GM12892 (cell line): ENCODE measurements at regions not wholly inside any gene's neighbourhood (a gene's known extent, or its start where the extent isn't known, plus 50 kb on each side); places are given as distances from the start of the nearest gene placed in this dataset.

Source experiments
- DNase-seq: peaks from one replicate; pipeline ENCODE4 v3.0.0; 2011; ENCODE audit not compliant: insufficient read length
- FAIRE-seq: peaks from 2 replicates; lab custom pipeline; 2011; peaks lifted over from hg19 to GRCh38; lab: Jason Lieb, UNC
- POLR2A ChIP-seq: IDR thresholded peaks from 2 replicates; pipeline ENCODE4 v1.6.1; 2011; ENCODE audit warnings: low read depth, low read length, control low read depth
- POLR2AphosphoS5 ChIP-seq: IDR thresholded peaks from 2 replicates; pipeline ENCODE4 v1.6.1; 2011; ENCODE audit warnings: low read depth, low read length, control low read depth
- TAF1 ChIP-seq: IDR thresholded peaks from 2 replicates; pipeline ENCODE4 v1.6.1; 2011; ENCODE audit warnings: low read depth, mild to moderate bottlenecking, control low read depth, low read length, borderline replicate concordance

- FAIRE-seq, result no peak
- no peak for DNase-seq
- TF ChIP-seq POLR2A, result no peak
- TF ChIP-seq POLR2AphosphoS5, result no peak
- TF ChIP-seq TAF1, result no peak
These were observed 459.7 kb downstream of the SOX9 start for GRCh38 chr17:72580321-72581127.

DNA sequence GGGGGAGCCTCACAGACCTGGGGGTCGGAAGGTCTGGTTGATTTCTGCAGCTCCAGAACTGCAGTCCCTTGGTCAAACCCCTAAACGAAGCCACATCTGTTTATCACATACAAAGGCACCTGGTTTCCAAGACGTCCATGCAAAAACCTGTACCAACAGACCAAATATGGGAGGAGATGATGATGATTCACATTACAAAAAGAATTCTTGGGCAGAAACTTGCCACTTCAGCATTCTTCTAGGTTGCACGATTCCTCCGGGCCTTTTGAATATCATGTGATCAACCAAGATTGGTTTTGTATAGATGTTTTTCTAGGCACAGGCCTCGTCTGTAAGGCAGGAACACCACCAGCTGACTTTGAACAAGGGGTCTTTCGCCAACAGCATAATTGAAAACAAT, 466.3 kb downstream of the SOX9 start:
- DNase-seq (no peak), FAIRE-seq (no peak)
- TF ChIP-seq POLR2AphosphoS5, result no peak
- no peak for TF ChIP-seq TAF1
- no peak for TF ChIP-seq POLR2A

- DNase-seq (no peak), FAIRE-seq (no peak)
These were observed 467.1 kb downstream of the SOX9 start for GRCh38 chr17:72587773-72588511.

DNA sequence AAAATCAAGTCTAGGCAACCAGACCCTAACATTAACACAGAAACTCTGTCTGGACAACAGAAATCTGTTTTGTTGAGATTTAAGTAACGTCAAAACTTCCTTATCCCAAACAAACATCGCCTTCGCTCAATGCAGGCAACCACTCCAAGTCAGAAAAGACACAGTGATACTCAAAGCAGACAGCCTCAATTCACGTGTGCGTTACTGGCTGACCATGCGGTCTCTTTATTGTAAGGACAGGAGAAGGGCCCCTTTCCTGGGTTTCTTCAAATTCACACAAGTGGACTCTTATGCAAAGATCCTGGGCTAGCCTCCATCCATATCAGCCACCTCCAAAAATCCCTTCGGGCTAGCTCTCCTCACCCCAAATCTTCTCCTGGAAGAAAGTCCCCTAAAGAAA, 467.7 kb downstream of the SOX9 start:
- FAIRE-seq (no peak), DNase-seq (no peak)
- TF ChIP-seq TAF1 (no peak), POLR2A (no peak), POLR2AphosphoS5 (no peak)

More at GRCh38 chr17:72587773-72588511, 467.1 kb downstream of the SOX9 start:
- TF ChIP-seq POLR2A (no peak), POLR2AphosphoS5 (no peak), TAF1 (no peak)

DNA sequence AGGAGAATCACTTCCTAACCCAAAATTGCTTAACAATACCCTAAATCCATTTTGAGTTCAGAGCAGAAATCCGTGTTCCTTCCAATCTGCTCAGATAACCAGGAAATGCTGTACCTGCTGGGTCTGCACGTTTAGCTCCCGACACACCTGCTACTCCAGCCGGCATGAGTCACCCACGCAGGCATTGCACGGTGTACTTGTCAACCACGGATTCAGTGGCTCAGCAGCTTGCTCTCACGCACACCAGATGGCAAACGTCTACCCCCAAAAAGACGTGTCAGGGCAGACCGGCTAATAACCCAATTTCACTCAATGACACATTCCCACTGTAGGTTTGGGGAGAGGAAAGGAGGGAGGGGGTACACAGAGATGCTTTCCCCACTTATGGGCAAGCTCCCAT, 468.1 kb downstream of the SOX9 start:
- TF ChIP-seq TAF1 (no peak), POLR2AphosphoS5 (no peak), POLR2A (no peak)
- FAIRE-seq, result no peak
- no peak for DNase-seq

DNA sequence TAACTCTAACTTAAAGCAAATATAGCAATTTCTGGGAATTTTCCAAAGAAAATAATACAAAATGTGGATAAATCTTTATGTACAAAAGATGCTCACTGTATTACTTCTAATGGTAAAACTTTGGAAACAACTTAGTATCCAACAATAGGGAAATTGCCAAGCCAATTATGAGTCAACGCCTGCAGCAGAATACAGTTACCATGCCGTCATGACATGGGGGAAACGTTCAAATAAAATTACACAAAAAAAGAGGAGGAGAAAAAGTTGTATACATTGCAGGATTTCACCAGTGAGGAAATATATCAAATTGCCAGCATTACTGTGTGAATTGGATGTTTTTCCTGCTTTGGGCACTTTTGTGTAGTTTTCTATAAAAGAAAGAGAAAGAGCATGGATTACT, 469.6 kb downstream of the SOX9 start:
- TF ChIP-seq POLR2AphosphoS5 (no peak), TAF1 (no peak), POLR2A (no peak)
- no peak for DNase-seq
- no peak for FAIRE-seq

GRCh38 chr17:72590882-72591281, 470.1 kb downstream of the SOX9 start:
- DNase-seq (no peak), FAIRE-seq (no peak)
- TF ChIP-seq POLR2A (no peak), TAF1 (no peak)

DNA sequence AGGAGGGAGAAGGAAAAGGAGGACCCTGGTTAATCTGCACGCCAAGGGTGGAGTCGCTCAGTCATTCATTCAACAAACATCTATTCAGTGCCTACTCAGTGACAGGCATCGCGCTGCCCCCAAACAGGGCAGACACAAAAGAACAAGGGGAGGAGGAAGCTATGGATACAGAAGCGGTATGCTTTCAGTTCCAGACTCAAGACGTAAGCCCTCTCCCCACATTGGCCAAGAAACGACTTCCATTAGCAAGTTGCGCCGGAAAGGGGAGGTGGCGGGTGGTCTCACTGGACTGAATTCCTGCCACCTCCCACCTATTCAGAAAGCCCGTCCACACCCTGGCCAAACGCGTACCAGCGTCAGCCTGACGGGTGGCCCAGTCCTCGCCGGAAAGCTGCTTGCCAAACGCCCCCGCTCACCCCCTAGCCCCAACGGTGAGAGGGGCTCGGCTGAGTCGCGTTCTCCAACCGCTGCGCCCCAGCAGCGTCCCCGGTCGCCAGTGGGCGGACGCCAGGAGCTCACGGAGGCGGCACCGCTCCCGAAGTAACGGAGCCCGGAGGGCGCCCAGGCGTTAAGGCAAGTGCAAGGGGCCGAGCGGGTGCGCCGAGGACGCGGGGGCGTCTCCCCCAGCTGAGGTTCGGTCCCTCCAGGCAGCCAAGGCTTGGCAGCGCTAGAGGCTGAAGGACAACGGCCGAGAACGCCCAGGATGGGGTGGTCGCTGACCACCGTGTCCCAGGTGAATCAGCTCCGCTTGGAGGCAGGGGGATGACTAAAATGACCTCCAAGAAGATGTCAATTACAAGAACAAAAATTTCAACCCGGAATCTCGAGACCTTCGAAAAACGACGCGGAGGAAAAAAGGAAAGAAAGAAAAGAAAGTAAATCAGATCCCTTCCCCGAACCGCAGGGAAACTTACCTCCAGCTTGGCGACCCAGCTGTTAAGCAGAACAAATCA, 470.7 kb downstream of the SOX9 start:
- no peak for TF ChIP-seq TAF1
- TF ChIP-seq POLR2A, result no peak
- TF ChIP-seq POLR2AphosphoS5, result no peak
- FAIRE-seq, result no peak
- DNase-seq, result no peak

DNA sequence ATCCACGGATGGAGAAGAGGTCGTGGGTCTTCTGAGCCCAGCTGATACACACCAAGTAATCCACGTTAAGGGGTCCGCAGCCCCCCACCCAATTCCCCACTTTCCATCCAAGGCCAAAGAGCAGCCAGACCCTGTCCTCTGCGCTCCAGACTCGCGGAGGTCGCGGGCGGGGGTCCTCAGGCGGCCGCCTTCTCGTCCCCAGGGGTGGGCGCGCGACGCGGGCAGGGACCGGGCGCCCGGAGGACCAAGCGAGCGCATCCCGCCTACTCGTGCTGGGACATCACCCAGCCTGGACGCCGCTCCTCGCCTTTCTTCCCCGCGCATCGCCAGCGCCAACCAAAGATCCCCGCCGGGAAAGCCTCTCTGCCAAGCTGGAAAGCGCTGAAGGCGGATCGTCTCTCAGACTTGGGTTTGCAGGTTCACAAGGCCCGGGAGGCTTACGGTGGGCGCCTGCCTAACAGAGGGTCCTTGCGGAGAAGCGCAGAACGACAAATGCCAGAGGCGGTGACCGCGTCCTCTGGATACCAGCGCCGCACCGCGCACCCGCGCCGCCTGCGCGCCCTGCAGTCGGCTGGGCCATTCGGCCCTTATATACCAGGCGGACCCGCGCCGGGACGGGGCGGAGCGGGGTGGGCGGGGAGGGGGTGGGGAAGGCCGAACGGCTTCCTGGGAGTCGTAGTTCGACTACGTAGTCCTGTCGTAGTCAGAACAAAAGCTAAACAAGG, 471.6 kb downstream of the SOX9 start:
- DNase-seq (peak; percentile 52), FAIRE-seq (no peak)
- TF ChIP-seq POLR2AphosphoS5 (no peak), POLR2A (peak; percentile 45; the same call in 1 of the 2 replicates)

GRCh38 chr17:72592967-72593325, 472.1 kb downstream of the SOX9 start:
- no peak for FAIRE-seq
- no peak for TF ChIP-seq TAF1
- no peak for TF ChIP-seq POLR2A
- TF ChIP-seq POLR2AphosphoS5, result no peak

DNA sequence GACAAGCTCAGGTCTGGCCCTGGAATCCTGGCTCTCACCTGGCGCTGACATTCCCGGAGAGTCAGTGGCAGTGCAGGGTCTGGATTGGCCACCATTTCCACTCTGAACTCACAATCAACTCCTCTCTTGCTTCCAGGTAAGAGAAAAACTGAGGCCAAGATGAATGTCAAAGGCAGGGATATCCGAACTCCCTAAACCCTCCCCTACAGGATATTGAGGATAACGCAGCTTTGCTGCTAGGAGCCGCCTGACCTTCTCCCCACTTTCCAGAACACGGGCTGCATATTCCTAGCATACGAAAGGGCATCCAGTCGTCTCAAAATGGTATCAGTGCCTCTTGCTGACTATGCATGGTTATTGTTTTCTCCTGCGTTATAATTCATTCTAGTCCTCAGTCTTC, 473.4 kb downstream of the SOX9 start:
- no peak for FAIRE-seq
- no peak for TF ChIP-seq POLR2A
- no peak for TF ChIP-seq POLR2AphosphoS5
- TF ChIP-seq TAF1, result no peak
- no peak for DNase-seq

More at GRCh38 chr17:72592967-72593325, 472.1 kb downstream of the SOX9 start:
- no peak for DNase-seq
